Heart left ventricle (tissue), 16 donors: ENCODE measurements at regions not wholly inside any gene's neighbourhood (a gene's known extent, or its start where the extent isn't known, plus 50 kb on each side); places are given as distances from the start of the nearest gene placed in this dataset.

Source experiments
- ATAC-seq, 4 donors: fragments of 200-7000 bp; cut with Tn5 transposase; one replicate each; pipeline ENCODE4 v1.9.1; 2020 to 2022; ENCODE audit warnings: moderate library complexity in 4 of 4, mild to moderate bottlenecking in 3 of 4, moderate number of reproducible peaks in 1 of 4
- DNase-seq, 5 donors: peaks; one replicate each; pipeline ENCODE4 v3.0.0-alpha.2; 2020
- H3K27ac ChIP-seq, 12 donors: fragments of 200-600 bp; sonication (generic) in 4 of 12; one replicate each; pipeline versions ENCODE4 v1.5.0 to v1.8.0; 2016 to 2022; ENCODE audit warnings: mild to moderate bottlenecking in 2 of 12
- H3K27me3 ChIP-seq, 9 donors: fragments of 200-600 bp; sonication (generic) in 2 of 9; one replicate each; pipeline versions ENCODE4 v1.5.1 to v1.8.0; 2016 to 2022; ENCODE audit warnings: mild to moderate bottlenecking in 3 of 9
- H3K36me3 ChIP-seq, 9 donors: fragments of 200-600 bp; sonication (generic) in 2 of 9; one replicate each; pipeline versions ENCODE4 v1.5.0 to v1.8.0; 2018 to 2022; ENCODE audit warnings: mild to moderate bottlenecking in 2 of 9
- H3K4me1 ChIP-seq, 12 donors: fragments of 200-600 bp; sonication (generic) in 4 of 12; one replicate each; pipeline versions ENCODE4 v1.5.0 to v1.8.0; 2016 to 2022; ENCODE audit warnings: mild to moderate bottlenecking in 3 of 12
- H3K4me3 ChIP-seq, 12 donors: fragments of 200-600 bp; sonication (generic) in 4 of 12; one replicate each; pipeline versions ENCODE4 v1.5.0 to v1.8.0; 2017 to 2022; ENCODE audit warnings: mild to moderate bottlenecking in 9 of 12, moderate library complexity in 4 of 12
- H3K9me3 ChIP-seq, 12 donors: fragments of 200-600 bp; sonication (generic) in 4 of 12; one replicate each; pipeline versions ENCODE4 v1.5.0 to v1.8.0; 2016 to 2022; ENCODE audit warnings: mild to moderate bottlenecking in 1 of 12
- CTCF ChIP-seq, 12 donors: fragments of 200-600 bp; sonication (generic) in 4 of 12; IDR thresholded peaks; one replicate each; pipeline versions ENCODE4 v1.5.0 to v1.8.0; 2018 to 2022; ENCODE audit warnings: antibody characterized with exemption in 12 of 12, mild to moderate bottlenecking in 5 of 12
- POLR2A ChIP-seq, 2 donors: fragments of 450-650 bp; IDR thresholded peaks; one replicate each; pipeline ENCODE4 v1.6.1; 2017; ENCODE audit warnings: antibody characterized with exemption in 2 of 2, mild to moderate bottlenecking in 2 of 2, moderate library complexity in 2 of 2
- WGBS, 4 donors: extraction: QIAGEN DNeasy Blood & Tissue Kit in 2 of 4; methylation state at CpG; one replicate each; pipeline versions ENCODE4 v1.1.5 to v1.1.7; 2013 to 2018; 5-methylcytosine and 5-hydroxymethylcytosine counted together
- intact Hi-C, 10 donors: fragments of 100-400 bp; cut with DNase I; formaldehyde crosslinking; loops; one replicate each; pipeline versions ENCODE4 v1.11.1 to v1.14.2; 2022
- donor health status: ischemic (EF 13 %, LVEDD 7.1; RV severe dilation, severe dysfunction).
- donor health status: healthy with polysubstance abuse.
- donor health status: DM: no; HTN: yes; CAD: no.
- donor health status: DM: no; HTN: no; CAD: no.
- donor health status: ischemic (EF 25% LVEDD 6.9; RV normal size, moderate dysfunction).
- donor health status: ischemic (EF 25% LVEDD 5.7; RV mildly dilated, moderate dysfunction).
- donor health status: healthy.
- donor health status: DM: yes; HTN: yes; CAD: no.
- donor health status: ischemic (EF 35%, LVEDD 5.7; RV mildly dilated, moderate dysfunction).
- donor health status: nonischemic (EF 11% LVEDD 7.7; RV severe dilation, severe dysfunction).
- donor health status: DM: yes; HTN: yes; CAD: no.
- donor health status: PGD.
- donor health status: ischemic (EF 29% LVEDD 5.4; RV normal size, mild dysfunction).
- donor health status: nonischemic (EF 23%, LVEDD 6.1; RV moderate dilation, normal function).

DNA sequence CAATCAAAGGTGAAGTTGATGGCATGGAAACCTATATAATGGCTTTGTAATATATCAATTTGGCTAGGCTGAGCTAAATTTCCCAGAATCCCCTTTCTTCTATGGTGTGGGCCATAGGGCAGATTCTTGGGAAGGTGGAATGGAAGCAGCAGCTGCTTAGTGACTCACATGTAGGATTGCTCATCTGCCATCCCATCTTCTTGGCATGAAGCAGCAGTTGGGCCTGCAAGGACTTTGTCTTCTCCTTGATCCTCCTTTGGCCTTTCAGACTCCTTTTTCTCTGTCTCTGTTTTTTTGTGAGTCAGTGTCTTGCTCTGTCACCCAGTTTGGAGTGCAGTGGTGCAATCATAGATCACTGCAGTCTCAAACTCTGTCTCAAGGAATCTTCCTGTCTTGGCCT is 52.6 kb upstream of the CEP162 start:
- Histone ChIP-seq H3K4me3 (no peak overlapping the region), H3K27me3 (no peaks in the 10 kb centered on the region), H3K36me3 (no peaks in the 10 kb centered on the region), H3K9me3 (no peaks in the 10 kb centered on the region), H3K27ac (no peak overlapping the region), H3K4me1 (no peaks in the 10 kb centered on the region)
- no peak for TF ChIP-seq CTCF (IDR thresholded peaks at IDR 0.05)
- no peak for TF ChIP-seq POLR2A (IDR thresholded peaks at IDR 0.05)
- ATAC-seq (no peak), DNase-seq (no peak)
- intact Hi-C loops = no loop called here

DNA sequence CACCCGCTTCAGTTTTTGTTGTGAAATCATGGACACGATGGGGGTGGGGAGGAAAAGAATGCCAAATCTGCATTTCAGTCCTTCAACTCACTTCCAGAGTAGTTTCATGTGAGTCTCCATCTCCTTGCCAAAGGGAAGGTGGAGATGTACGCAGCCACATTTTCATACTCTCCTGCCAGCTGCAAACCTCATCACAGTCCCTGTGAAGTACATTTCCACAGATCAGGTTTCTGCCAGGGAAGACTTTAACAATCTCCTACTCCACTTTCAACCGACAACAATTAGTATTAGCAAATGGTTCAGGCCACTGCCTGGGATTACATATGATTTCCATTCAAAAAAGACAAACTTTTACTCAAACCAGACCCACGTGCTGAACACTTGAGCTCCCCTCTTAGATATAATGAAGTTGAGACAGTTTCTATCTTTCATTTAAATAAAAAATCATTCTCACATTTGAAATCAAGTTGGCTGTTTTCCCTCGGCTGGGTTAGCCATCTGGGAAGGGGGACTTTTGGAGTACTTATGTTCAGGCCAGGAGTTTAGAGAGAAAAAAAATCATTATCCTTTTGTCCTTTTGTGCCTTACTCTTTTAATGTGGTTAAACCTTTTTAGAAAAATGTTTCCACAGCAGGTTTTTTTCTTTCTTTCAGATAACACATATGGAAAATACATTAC is 51.0 kb upstream of the CEP162 start:
- intact Hi-C loops = no loop called here
- DNase-seq = no peak
- 55 to 65% (median 58%) methylated on average over 6 of the region's 6 CpGs for WGBS, 4 donors
- no peaks in the 10 kb centered on the region for H3K4me1 ChIP-seq
- H3K27me3 ChIP-seq = no peaks in the 10 kb centered on the region
- TF ChIP-seq POLR2A (IDR thresholded peaks at IDR 0.05) = no peak
- no peak for TF ChIP-seq CTCF (IDR thresholded peaks at IDR 0.05)
- no peaks in the 10 kb centered on the region for H3K9me3 ChIP-seq
- no peak for ATAC-seq
- H3K4me3 ChIP-seq = no peak overlapping the region
- no peak overlapping the region for H3K27ac ChIP-seq
- no peaks in the 10 kb centered on the region for H3K36me3 ChIP-seq
